Subcutaneous abdominal adipose tissue (tissue), 5 donors: ENCODE measurements at regions not wholly inside any gene's neighbourhood (a gene's known extent, or its start where the extent isn't known, plus 50 kb on each side); places are given as distances from the start of the nearest gene placed in this dataset.

Experiments used
- H3K27ac ChIP-seq: one replicate; pipeline ENCODE4 v1.7.0; 2013; ENCODE audit warnings: low read depth, mild to moderate bottlenecking, inconsistent platforms, low read length, moderate library complexity
- H3K27me3 ChIP-seq, 5 donors: one replicate each; pipeline ENCODE4 v1.7.0; 2013; ENCODE audit warnings: low read length in 5 of 5, inconsistent platforms in 1 of 5; ENCODE audit not compliant: control insufficient read depth in 5 of 5, insufficient read depth in 4 of 5
- H3K36me3 ChIP-seq, 5 donors: one replicate each; pipeline ENCODE4 v1.7.0; 2013; ENCODE audit warnings: low read length in 5 of 5; ENCODE audit not compliant: control insufficient read depth in 5 of 5, insufficient read depth in 5 of 5
- H3K4me1 ChIP-seq, 5 donors: one replicate each; pipeline ENCODE4 v1.7.0; 2013; ENCODE audit warnings: low read length in 5 of 5, mild to moderate bottlenecking in 3 of 5, moderate library complexity in 1 of 5; ENCODE audit not compliant: control insufficient read depth in 5 of 5, insufficient read depth in 5 of 5
- H3K4me3 ChIP-seq, 5 donors: one replicate each; pipeline ENCODE4 v1.7.0; 2013; ENCODE audit warnings: low read length in 5 of 5, low read depth in 1 of 5
- H3K9ac ChIP-seq, 5 donors: one replicate each; pipeline ENCODE4 v1.7.0; 2013; ENCODE audit warnings: low read length in 5 of 5, mild to moderate bottlenecking in 4 of 5, moderate library complexity in 3 of 5
- H3K9me3 ChIP-seq, 5 donors: one replicate each; pipeline ENCODE4 v1.7.0; 2013; ENCODE audit warnings: low read length in 5 of 5; ENCODE audit not compliant: control insufficient read depth in 5 of 5
- donor health status: healthy.
- donor health status: healthy.
- donor health status: healthy.
- donor health status: healthy.
- donor health status: healthy.

DNA sequence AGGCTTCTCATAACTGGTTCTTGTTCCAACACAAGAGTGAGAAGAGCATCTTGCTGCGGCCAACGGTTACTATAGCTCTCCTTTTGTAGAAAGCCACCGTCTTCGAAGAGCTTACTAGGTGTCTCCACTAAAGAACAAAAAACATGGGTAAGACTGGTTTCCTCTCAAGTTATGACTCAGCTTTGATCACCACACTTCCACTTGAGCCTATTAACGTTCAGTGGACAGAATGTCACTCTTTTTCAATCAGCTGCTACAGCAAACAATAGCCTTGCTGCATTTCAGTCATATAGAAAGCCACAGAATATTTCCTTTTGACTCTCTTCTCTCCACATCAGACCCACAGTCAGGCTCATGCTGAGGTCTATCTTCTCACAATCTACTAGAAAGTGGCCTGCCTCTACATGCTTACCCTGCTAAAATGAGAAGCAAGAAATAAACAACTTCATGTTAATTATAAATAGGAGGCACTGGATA, 243.5 kb upstream of the PREP start:
- H3K9ac ChIP-seq, result no peak overlapping the region
- H3K27me3 ChIP-seq, result no peaks in the 10 kb centered on the region
- no peaks in the 10 kb centered on the region for H3K36me3 ChIP-seq
- H3K9me3 ChIP-seq, result no peaks in the 10 kb centered on the region
- H3K4me1 ChIP-seq, result no peaks in the 10 kb centered on the region
- no peak overlapping the region for H3K27ac ChIP-seq
- no peak overlapping the region for H3K4me3 ChIP-seq

DNA sequence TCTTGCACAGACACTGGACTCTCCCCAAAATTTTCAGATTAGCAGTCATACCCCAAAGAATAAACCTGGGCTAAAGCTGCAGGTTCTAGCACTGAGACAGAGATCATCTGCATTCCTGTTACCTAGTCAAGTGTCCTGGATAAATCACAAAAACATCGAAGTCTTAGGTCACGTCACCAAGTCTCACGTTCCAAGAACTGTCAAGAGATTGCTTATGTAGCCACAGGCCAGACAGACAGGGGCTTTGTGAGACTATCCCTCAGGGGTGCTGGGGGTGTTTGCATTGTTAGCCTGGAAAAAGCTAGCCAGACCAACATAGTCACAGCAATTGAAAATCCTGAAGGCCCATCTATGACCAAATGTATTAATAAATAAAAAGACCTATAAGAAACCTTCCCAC, 243.1 kb upstream of the PREP start:
- Histone ChIP-seq H3K9me3 (no peaks in the 10 kb centered on the region), H3K27ac (no peak overlapping the region), H3K27me3 (no peaks in the 10 kb centered on the region), H3K9ac (no peak overlapping the region), H3K36me3 (no peaks in the 10 kb centered on the region), H3K4me1 (no peaks in the 10 kb centered on the region), H3K4me3 (no peak overlapping the region)

GRCh38 chr6:105645156-105645555, 242.3 kb upstream of the PREP start:
- Histone ChIP-seq H3K36me3 (no peaks in the 10 kb centered on the region), H3K9ac (no peak overlapping the region), H3K4me3 (no peak overlapping the region), H3K4me1 (no peaks in the 10 kb centered on the region), H3K9me3 (no peaks in the 10 kb centered on the region), H3K27ac (no peak overlapping the region), H3K27me3 (no peaks in the 10 kb centered on the region)

GRCh38 chr6:105644691-105645090, 241.8 kb upstream of the PREP start:
- H3K9me3 ChIP-seq, result no peaks in the 10 kb centered on the region
- no peaks in the 10 kb centered on the region for H3K36me3 ChIP-seq
- H3K4me1 ChIP-seq, result no peaks in the 10 kb centered on the region
- no peak overlapping the region for H3K27ac ChIP-seq
- H3K4me3 ChIP-seq, result no peak overlapping the region
- no peak overlapping the region for H3K9ac ChIP-seq
- H3K27me3 ChIP-seq, result no peaks in the 10 kb centered on the region

GRCh38 chr6:105644073-105644489, 241.2 kb upstream of the PREP start:
- Histone ChIP-seq H3K4me3 (no peak overlapping the region), H3K4me1 (no peaks in the 10 kb centered on the region), H3K27me3 (no peaks in the 10 kb centered on the region), H3K9ac (no peak overlapping the region), H3K27ac (no peak overlapping the region), H3K9me3 (no peaks in the 10 kb centered on the region), H3K36me3 (no peaks in the 10 kb centered on the region)

GRCh38 chr6:105642708-105643107, 239.8 kb upstream of the PREP start:
- Histone ChIP-seq H3K9me3 (no peaks in the 10 kb centered on the region), H3K27ac (no peak overlapping the region), H3K4me1 (no peaks in the 10 kb centered on the region), H3K9ac (no peak overlapping the region), H3K27me3 (no peaks in the 10 kb centered on the region), H3K4me3 (no peak overlapping the region), H3K36me3 (no peaks in the 10 kb centered on the region)

- no peak overlapping the region for H3K4me3 ChIP-seq
- no peaks in the 10 kb centered on the region for H3K36me3 ChIP-seq
- no peaks in the 10 kb centered on the region for H3K4me1 ChIP-seq
- H3K9me3 ChIP-seq, result no peaks in the 10 kb centered on the region
- no peak overlapping the region for H3K27ac ChIP-seq
- no peak overlapping the region for H3K9ac ChIP-seq
- no peaks in the 10 kb centered on the region for H3K27me3 ChIP-seq
Observed at GRCh38 chr6:105641504-105641903, 238.6 kb upstream of the PREP start.

- Histone ChIP-seq H3K36me3 (no peaks in the 10 kb centered on the region), H3K27ac (no peak overlapping the region), H3K9ac (no peak overlapping the region), H3K27me3 (no peaks in the 10 kb centered on the region), H3K4me3 (no peak overlapping the region), H3K4me1 (no peaks in the 10 kb centered on the region), H3K9me3 (no peaks in the 10 kb centered on the region)
Observed at GRCh38 chr6:105639124-105639523, 236.2 kb upstream of the PREP start.

DNA sequence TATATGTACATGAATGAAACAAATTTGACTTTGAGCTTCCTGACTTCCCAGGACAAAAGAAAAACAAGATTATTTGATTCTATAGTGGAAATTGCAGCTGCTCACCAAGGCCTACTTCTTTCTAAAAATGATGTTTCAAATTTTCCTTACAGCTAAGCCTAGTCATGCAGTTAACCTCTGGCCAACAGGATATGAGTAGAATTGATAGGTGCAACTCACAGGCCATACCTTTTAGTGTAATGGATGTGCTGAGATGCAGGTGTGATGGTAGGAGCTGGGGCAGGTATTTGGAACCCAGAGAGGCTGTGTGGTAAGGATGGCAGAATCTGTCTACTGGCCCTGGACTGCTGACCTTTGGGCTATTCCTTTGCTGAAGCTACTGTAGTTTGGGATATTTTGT, 230.9 kb upstream of the PREP start:
- no peak overlapping the region for H3K4me3 ChIP-seq
- no peak overlapping the region for H3K9ac ChIP-seq
- H3K36me3 ChIP-seq, result no peaks in the 10 kb centered on the region
- H3K9me3 ChIP-seq, result peaks cover 0 to 4% (median 0%) of the 10 kb centered on the region in 5 donors
- H3K27ac ChIP-seq, result no peak overlapping the region
- no peaks in the 10 kb centered on the region for H3K27me3 ChIP-seq
- no peaks in the 10 kb centered on the region for H3K4me1 ChIP-seq

GRCh38 chr6:105628156-105628860, 225.4 kb upstream of the PREP start:
- H3K36me3 ChIP-seq, result no peaks in the 10 kb centered on the region
- H3K27ac ChIP-seq, result no peak overlapping the region
- no peak overlapping the region for H3K4me3 ChIP-seq
- H3K9me3 ChIP-seq, result peaks cover 0 to under 1% (median 0%) of the 10 kb centered on the region in 5 donors
- H3K4me1 ChIP-seq, result peaks cover 0 to 4% (median 0%) of the 10 kb centered on the region in 5 donors
- H3K27me3 ChIP-seq, result no peaks in the 10 kb centered on the region
- no peak overlapping the region for H3K9ac ChIP-seq
